ENCODE measurements at regions not wholly inside any gene's neighbourhood (a gene's known extent, or its start where the extent isn't known, plus 50 kb on each side); places are given as distances from the start of the nearest gene placed in this dataset.

DNA sequence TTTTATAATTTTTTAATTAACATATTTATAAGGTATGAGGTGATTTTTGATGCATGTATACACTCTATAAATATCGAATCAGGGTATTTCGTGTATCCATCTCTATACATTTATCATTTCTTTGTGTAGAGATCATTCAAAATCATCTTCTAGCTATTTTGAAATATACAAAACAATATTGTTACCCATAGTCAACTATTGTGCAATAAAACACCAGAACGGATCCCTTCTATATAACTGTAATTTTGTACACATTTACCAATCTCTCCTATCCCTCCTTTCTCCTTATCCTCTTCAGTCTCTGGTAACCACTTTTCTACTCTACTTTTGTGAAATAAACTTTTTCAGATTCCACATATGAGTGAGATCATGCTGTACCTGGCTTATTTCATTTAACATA, 1459.6 kb downstream of the MRPL39 start:
- TF ChIP-seq, protein P1, sequence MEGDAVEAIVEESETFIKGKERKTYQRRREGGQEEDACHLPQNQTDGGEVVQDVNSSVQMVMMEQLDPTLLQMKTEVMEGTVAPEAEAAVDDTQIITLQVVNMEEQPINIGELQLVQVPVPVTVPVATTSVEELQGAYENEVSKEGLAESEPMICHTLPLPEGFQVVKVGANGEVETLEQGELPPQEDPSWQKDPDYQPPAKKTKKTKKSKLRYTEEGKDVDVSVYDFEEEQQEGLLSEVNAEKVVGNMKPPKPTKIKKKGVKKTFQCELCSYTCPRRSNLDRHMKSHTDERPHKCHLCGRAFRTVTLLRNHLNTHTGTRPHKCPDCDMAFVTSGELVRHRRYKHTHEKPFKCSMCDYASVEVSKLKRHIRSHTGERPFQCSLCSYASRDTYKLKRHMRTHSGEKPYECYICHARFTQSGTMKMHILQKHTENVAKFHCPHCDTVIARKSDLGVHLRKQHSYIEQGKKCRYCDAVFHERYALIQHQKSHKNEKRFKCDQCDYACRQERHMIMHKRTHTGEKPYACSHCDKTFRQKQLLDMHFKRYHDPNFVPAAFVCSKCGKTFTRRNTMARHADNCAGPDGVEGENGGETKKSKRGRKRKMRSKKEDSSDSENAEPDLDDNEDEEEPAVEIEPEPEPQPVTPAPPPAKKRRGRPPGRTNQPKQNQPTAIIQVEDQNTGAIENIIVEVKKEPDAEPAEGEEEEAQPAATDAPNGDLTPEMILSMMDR (IDR thresholded peaks at IDR 0.05; ENCODE audit: poor library complexity, severe bottlenecking) = no peak
- TF ChIP-seq EZH2 (IDR thresholded peaks at IDR 0.05; ENCODE audit: borderline replicate concordance, insufficient read depth, low read length, poor library complexity, severe bottlenecking) = no peak
- TF ChIP-seq SMC3 (conservative IDR thresholded peaks at IDR 0.05; ENCODE audit: poor library complexity) = no peak
- no peak for TF ChIP-seq POLR2AphosphoS5 (IDR thresholded peaks at IDR 0.05)
- no peak for TF ChIP-seq EP300 (conservative IDR thresholded peaks at IDR 0.05; ENCODE audit: poor library complexity, severe bottlenecking)
- TF ChIP-seq RAD21 (conservative IDR thresholded peaks at IDR 0.05) = no peak

Measured in neural cell (in vitro differentiated cells).